Endothelial cell of umbilical vein (primary cell): ENCODE measurements at regions not wholly inside any gene's neighbourhood (a gene's known extent, or its start where the extent isn't known, plus 50 kb on each side); places are given as distances from the start of the nearest gene placed in this dataset.

Source experiments
- BruUV-seq: library from RNA; stranded (reverse); fragments of 400-500 nt; replicated peaks from 2 replicates; lab custom pipeline; 2021; lab: Mats Ljungman, UMichigan
- CTCF ChIA-PET: fragments of 300-600, 350-600 bp; sonication (Branson Sonifier 250); formaldehyde crosslinking; loops from one replicate; lab custom pipeline; 2021; ENCODE audit warnings: antibody characterized with exemption, inconsistent platforms; lab: Charles Lee
- POLR2A ChIA-PET: fragments of 300-600, 350-600 bp; sonication (Branson Sonifier 250); formaldehyde crosslinking; loops from one replicate; lab custom pipeline; 2021; ENCODE audit warnings: antibody characterized with exemption, inconsistent platforms; lab: Charles Lee
- DNase-seq: peaks from one replicate; pipeline ENCODE4 v3.0.0-alpha.2; 2011; ENCODE audit warnings: low read depth, low spot score
- FAIRE-seq: peaks from 2 replicates; lab custom pipeline; 2011; peaks lifted over from hg19 to GRCh38; lab: Jason Lieb, UNC
- H2AFZ ChIP-seq: 2 replicates; pipeline ENCODE4 v1.6.0; 2012; ENCODE audit warnings: low read depth, low read length, control low read depth, inconsistent platforms
- H3K27ac ChIP-seq: 2 replicates; pipeline ENCODE4 v1.5.1; 2011; ENCODE audit warnings: low read depth, mild to moderate bottlenecking, control low read depth, low read length, moderate library complexity; ENCODE audit not compliant: insufficient read depth
- H3K27me3 ChIP-seq, 2 experiments: 2 replicates each; pipeline versions ENCODE4 v1.6.0 to v1.6.1; 2011; ENCODE audit warnings: low read length in 2 of 2, mixed read lengths in 1 of 2; ENCODE audit not compliant: control insufficient read depth in 2 of 2, insufficient read depth in 2 of 2
- H3K36me3 ChIP-seq, 2 experiments: 2 replicates in 1 of 2; 3 replicates in 1 of 2; pipeline ENCODE4 v1.5.1; 2011; ENCODE audit warnings: low read length in 2 of 2, mild to moderate bottlenecking in 1 of 2, moderate library complexity in 1 of 2; ENCODE audit not compliant: control insufficient read depth in 2 of 2, insufficient read depth in 2 of 2; ENCODE audit errors: extremely low read depth in 1 of 2
- H3K4me1 ChIP-seq: 3 replicates; pipeline ENCODE4 v1.5.1; 2011; ENCODE audit warnings: mild to moderate bottlenecking, low read length; ENCODE audit not compliant: control insufficient read depth, insufficient read depth; ENCODE audit errors: extremely low read depth
- H3K4me2 ChIP-seq: 2 replicates; pipeline ENCODE4 v1.6.1; 2011; ENCODE audit warnings: low read length, control low read depth, mixed read lengths; ENCODE audit not compliant: insufficient read depth
- H3K4me3 ChIP-seq, 3 experiments: fragments of 200-600 bp in 1 of 3; sonication (generic), shearing (Covaris generic) in 1 of 3; replicated peaks in 1 of 3; 2 replicates each; pipeline ENCODE4 v1.5.1; 2011 to 2016; ENCODE audit warnings: control low read depth in 3 of 3, low read length in 3 of 3, mild to moderate bottlenecking in 2 of 3, inconsistent platforms in 1 of 3, low read depth in 1 of 3, moderate library complexity in 1 of 3; ENCODE audit not compliant: insufficient read depth in 1 of 3
- H3K79me2 ChIP-seq: 2 replicates; pipeline ENCODE4 v1.6.0; 2012; ENCODE audit warnings: low read length, inconsistent platforms; ENCODE audit not compliant: control insufficient read depth, insufficient read depth
- H3K9ac ChIP-seq: replicated peaks from 2 replicates; pipeline ENCODE3; 2011; ENCODE audit warnings: low read length, control low read depth; ENCODE audit not compliant: insufficient read depth; ENCODE audit errors: extremely low read depth
- H3K9me1 ChIP-seq: replicated peaks from 3 replicates; pipeline ENCODE4 v1.6.0; 2011; ENCODE audit warnings: mild to moderate bottlenecking, low read length; ENCODE audit not compliant: control insufficient read depth, insufficient read depth; ENCODE audit errors: extremely low read depth
- H3K9me3 ChIP-seq: replicated peaks from 2 replicates; pipeline ENCODE4 v1.5.1; 2012; ENCODE audit warnings: low read length, inconsistent platforms; ENCODE audit not compliant: control insufficient read depth, insufficient read depth
- H4K20me1 ChIP-seq: replicated peaks from 2 replicates; pipeline ENCODE3; 2011; ENCODE audit warnings: mild to moderate bottlenecking, low read length; ENCODE audit not compliant: control insufficient read depth, insufficient read depth; ENCODE audit errors: extremely low read depth
- EZH2 ChIP-seq: IDR thresholded peaks from 2 replicates; pipeline ENCODE4 v1.6.1; 2012; ENCODE audit warnings: borderline replicate concordance, low read depth, mild to moderate bottlenecking, moderate library complexity, low read length, inconsistent platforms; ENCODE audit not compliant: severe bottlenecking
- FOS ChIP-seq: IDR thresholded peaks from 2 replicates; pipeline ENCODE4 v1.6.1; 2011; ENCODE audit warnings: mild to moderate bottlenecking, low read length, moderate library complexity, borderline replicate concordance; ENCODE audit not compliant: insufficient read depth
- GATA2 ChIP-seq: IDR thresholded peaks from 2 replicates; pipeline ENCODE4 v1.7.0; 2011; ENCODE audit warnings: low read depth, mild to moderate bottlenecking, moderate library complexity, mixed read lengths, low read length; ENCODE audit not compliant: insufficient read length, insufficient read depth
- JUN ChIP-seq: IDR thresholded peaks from 2 replicates; pipeline ENCODE4 v1.6.1; 2011; ENCODE audit warnings: borderline replicate concordance, low read depth; ENCODE audit not compliant: insufficient read length, insufficient read depth
- MYC ChIP-seq: IDR thresholded peaks from one replicate; pipeline ENCODE4 v1.6.1; 2011; ENCODE audit warnings: mild to moderate bottlenecking, low read depth, low read length
- POLR2A ChIP-seq: IDR thresholded peaks from 2 replicates; pipeline ENCODE4 v1.6.1; 2012; ENCODE audit warnings: low read depth, mild to moderate bottlenecking, control low read depth, low read length
- POLR2AphosphoS5 ChIP-seq: IDR thresholded peaks from 2 replicates; pipeline ENCODE4 v1.6.1; 2012; ENCODE audit warnings: low read depth, mild to moderate bottlenecking, control low read depth, low read length, moderate library complexity; ENCODE audit not compliant: insufficient read depth
- dilution Hi-C: fragments of 300-500 bp; cut with MboI; formaldehyde crosslinking; loops from one replicate; pipeline ENCODE4 v1.15.0; 2019; ENCODE audit warnings: low sequenced_read_pairs; ENCODE audit not compliant: extremely low pct_ligation_motif_present
- intact Hi-C: fragments of 100-400 bp; cut with micrococcal nuclease; formaldehyde crosslinking; loops from one replicate; pipeline ENCODE4 v1.10.0; 2022
- TF ChIP-seq, protein P1 (sequence below): IDR thresholded peaks from 2 replicates; pipeline ENCODE4 v1.6.1; 2011; ENCODE audit not compliant: insufficient read depth, insufficient read length
- TF ChIP-seq, protein P2 (sequence below), 2 donors: IDR thresholded peaks; 1 replicate in 1 of 2; 2 replicates in 1 of 2; pipeline ENCODE4 v1.5.1; 2011; ENCODE audit warnings: low read length in 2 of 2, mild to moderate bottlenecking in 2 of 2, moderate library complexity in 2 of 2, control low read depth in 1 of 2, inconsistent platforms in 1 of 2, low read depth in 1 of 2; ENCODE audit not compliant: insufficient read depth in 1 of 2; ENCODE audit errors: extremely low read depth in 1 of 2

DNA sequence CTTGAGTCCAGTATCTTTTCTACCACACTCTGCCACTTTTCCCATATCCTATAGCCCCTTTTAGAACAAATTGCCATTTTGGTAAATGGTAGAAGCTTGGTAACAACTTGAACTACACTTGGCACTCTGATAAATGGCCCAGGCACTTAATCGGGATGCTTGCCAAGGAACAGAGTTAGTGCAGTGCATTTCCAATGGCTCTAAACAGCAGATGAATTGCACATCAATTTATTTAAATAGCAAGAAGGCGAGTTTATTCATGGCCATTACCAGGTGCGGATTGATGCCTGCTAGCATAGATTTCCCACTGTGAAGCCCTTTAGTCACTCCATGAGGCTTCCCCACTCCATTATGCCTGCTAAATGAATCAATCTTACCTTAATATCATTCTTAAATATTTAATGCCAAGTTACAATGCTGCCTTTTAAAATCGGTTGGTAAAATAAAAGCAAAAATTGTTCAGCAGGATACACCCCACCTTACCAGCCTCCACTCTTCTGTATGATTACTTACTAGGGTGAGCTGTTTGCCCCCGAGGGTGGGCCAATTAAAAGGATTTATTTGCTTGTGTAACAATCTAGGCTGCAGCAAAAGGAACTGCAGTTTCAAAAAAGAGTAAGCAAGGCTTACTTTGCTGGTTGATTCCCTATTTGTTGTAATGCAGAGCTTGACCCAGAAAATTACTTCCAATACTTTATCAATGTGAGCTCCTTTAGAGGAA, 136.0 kb upstream of the ARHGAP42 start:
- no peaks in the 10 kb centered on the region for H3K9me3 ChIP-seq
- no peaks in the 10 kb centered on the region for H3K79me2 ChIP-seq
- ChIA-PET POLR2A (no interaction called here), CTCF (interaction anchor here (1.3 kb wide), 1 partner anchor 26 kb away, joined by 6 read pairs; no protein-coding TSS in a partner anchor)
- no peaks in the 10 kb centered on the region for H3K36me3 ChIP-seq
- H3K27me3 ChIP-seq, result peaks cover 0 to 6% of the 10 kb centered on the region in 2 experiments
- H4K20me1 ChIP-seq, result no peaks in the 10 kb centered on the region
- no peak overlapping the region for H3K9ac ChIP-seq
- BruUV-seq, result no TSS peak
- H3K27ac ChIP-seq, result no peak overlapping the region
- no peak for FAIRE-seq
- dilution Hi-C loops, result no loop called here
- no peaks in the 10 kb centered on the region for H3K9me1 ChIP-seq
- no peaks in the 10 kb centered on the region for H3K4me1 ChIP-seq
- TF ChIP-seq, protein P1, sequence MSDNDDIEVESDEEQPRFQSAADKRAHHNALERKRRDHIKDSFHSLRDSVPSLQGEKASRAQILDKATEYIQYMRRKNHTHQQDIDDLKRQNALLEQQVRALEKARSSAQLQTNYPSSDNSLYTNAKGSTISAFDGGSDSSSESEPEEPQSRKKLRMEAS, result no peak
- TF ChIP-seq JUN, result no peak
- no peak for TF ChIP-seq MYC
- no peak for DNase-seq
- H3K4me3 ChIP-seq, result no peak overlapping the region
- intact Hi-C loops, result no loop called here
- no peak overlapping the region for H3K4me2 ChIP-seq
- no peak overlapping the region for H2AFZ ChIP-seq

DNA sequence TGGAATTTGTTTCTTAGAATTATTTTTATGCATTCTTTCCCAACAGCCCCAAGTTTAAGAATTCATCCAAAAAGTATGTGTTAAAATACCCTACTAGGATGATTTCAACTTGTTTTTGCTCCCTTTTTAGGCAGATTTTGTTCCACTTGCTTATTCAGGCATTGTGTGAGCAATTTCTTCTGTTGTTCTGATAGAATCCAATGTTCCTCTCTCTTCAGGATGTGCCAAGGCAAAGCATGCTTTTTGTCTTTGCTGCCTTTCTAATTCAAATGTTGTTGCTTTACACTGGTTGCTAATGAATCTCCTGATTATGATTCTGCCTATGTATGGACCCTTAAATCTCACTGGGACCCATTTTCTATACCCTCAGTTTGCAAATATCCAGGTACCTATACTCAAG, 131.2 kb upstream of the ARHGAP42 start:
- H3K4me3 ChIP-seq, result no peak overlapping the region
- H2AFZ ChIP-seq, result no peak overlapping the region
- DNase-seq (no peak), FAIRE-seq (no peak)
- H3K79me2 ChIP-seq, result no peaks in the 10 kb centered on the region
- H3K9me3 ChIP-seq, result no peaks in the 10 kb centered on the region
- no peaks in the 10 kb centered on the region for H4K20me1 ChIP-seq
- ChIA-PET CTCF (no interaction called here), POLR2A (no interaction called here)
- H3K27ac ChIP-seq, result no peak overlapping the region
- TF ChIP-seq MYC, result no peak
- no peak for TF ChIP-seq FOS
- TF ChIP-seq JUN, result no peak
- TF ChIP-seq POLR2A, result no peak
- TF ChIP-seq, protein P1, result no peak
- TF ChIP-seq, protein P2, sequence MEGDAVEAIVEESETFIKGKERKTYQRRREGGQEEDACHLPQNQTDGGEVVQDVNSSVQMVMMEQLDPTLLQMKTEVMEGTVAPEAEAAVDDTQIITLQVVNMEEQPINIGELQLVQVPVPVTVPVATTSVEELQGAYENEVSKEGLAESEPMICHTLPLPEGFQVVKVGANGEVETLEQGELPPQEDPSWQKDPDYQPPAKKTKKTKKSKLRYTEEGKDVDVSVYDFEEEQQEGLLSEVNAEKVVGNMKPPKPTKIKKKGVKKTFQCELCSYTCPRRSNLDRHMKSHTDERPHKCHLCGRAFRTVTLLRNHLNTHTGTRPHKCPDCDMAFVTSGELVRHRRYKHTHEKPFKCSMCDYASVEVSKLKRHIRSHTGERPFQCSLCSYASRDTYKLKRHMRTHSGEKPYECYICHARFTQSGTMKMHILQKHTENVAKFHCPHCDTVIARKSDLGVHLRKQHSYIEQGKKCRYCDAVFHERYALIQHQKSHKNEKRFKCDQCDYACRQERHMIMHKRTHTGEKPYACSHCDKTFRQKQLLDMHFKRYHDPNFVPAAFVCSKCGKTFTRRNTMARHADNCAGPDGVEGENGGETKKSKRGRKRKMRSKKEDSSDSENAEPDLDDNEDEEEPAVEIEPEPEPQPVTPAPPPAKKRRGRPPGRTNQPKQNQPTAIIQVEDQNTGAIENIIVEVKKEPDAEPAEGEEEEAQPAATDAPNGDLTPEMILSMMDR (IDR thresholded peaks at IDR 0.05; ENCODE audit: extremely low read depth in 1 of 2, insufficient read depth in 1 of 2, low read depth in 1 of 2, low read length in 2 of 2), result no peak
- TF ChIP-seq EZH2, result no peak
- TF ChIP-seq GATA2, result no peak
- TF ChIP-seq POLR2AphosphoS5, result no peak
- H3K4me1 ChIP-seq, result peaks cover 2% of the 10 kb centered on the region
- H3K9me1 ChIP-seq, result no peaks in the 10 kb centered on the region
- H3K27me3 ChIP-seq, result peaks cover 3 to 5% of the 10 kb centered on the region in 2 experiments
- BruUV-seq, result no TSS peak
- no peak overlapping the region for H3K9ac ChIP-seq
- H3K4me2 ChIP-seq, result no peak overlapping the region
- intact Hi-C loops (no loop called here), dilution Hi-C loops (no loop called here)
- H3K36me3 ChIP-seq, result no peaks in the 10 kb centered on the region
